Type B pancreatic cell (in vitro differentiated cells): ENCODE measurements at regions not wholly inside any gene's neighbourhood (a gene's known extent, or its start where the extent isn't known, plus 50 kb on each side); places are given as distances from the start of the nearest gene placed in this dataset.

Experiments
- DNase-seq: peaks from one replicate; pipeline ENCODE4 v3.0.0; 2021; ENCODE audit warnings: mixed read lengths; ENCODE audit not compliant: unreplicated experiment; ENCODE audit errors: extremely low spot score
- H3K27ac Mint-ChIP-seq: 2 replicates; pipeline ENCODE4 v1.8.0; 2021; ENCODE audit warnings: mild to moderate bottlenecking, mixed read lengths
- H3K27me3 Mint-ChIP-seq: 2 replicates; pipeline ENCODE4 v1.8.0; 2021; ENCODE audit warnings: mixed read lengths
- H3K36me3 Mint-ChIP-seq: 2 replicates; pipeline ENCODE4 v1.8.0; 2021; ENCODE audit warnings: mixed read lengths
- H3K4me1 Mint-ChIP-seq: one replicate; pipeline ENCODE4 v1.8.0; 2021; ENCODE audit warnings: mixed read lengths; ENCODE audit not compliant: unreplicated experiment
- H3K4me3 Mint-ChIP-seq: 2 replicates; pipeline ENCODE4 v1.8.0; 2021; ENCODE audit warnings: mild to moderate bottlenecking, mixed read lengths
- H3K9me3 Mint-ChIP-seq: 2 replicates; pipeline ENCODE4 v1.8.0; 2021; ENCODE audit warnings: mixed read lengths
- TF ChIP-seq, protein P1 (sequence below): fragments of 200-600 bp; sonication (generic); conservative IDR thresholded peaks from 2 replicates; pipeline ENCODE4 v1.5.0; 2021; ENCODE audit warnings: antibody characterized with exemption, mild to moderate bottlenecking

DNA sequence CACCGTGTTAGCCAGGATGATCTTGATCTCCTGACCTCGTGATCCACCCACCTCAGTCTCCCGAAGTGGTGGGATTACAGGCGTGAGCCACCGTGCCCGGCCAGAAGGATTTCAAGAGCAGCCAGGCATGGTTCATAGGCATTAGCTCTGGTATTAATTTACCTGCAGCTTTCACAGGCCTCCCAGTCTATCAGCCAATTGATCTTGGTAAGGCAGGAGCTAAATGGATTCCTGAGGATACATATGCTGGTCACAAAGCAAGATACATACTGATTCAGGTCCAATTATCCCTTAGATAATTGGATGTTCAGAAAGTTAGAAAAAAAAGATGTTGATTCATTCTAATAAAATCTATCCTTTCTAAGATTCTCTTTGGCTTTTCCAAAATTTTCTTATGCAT lies 487.1 kb downstream of the TLE1 start:
- Mint-ChIP-seq H3K9me3 (no peaks in the 10 kb centered on the region), H3K27ac (no peak overlapping the region), H3K4me3 (no peak overlapping the region), H3K4me1 (no peaks in the 10 kb centered on the region), H3K36me3 (no peaks in the 10 kb centered on the region), H3K27me3 (no peaks in the 10 kb centered on the region)
- DNase-seq, result no peak
- TF ChIP-seq, protein P1, sequence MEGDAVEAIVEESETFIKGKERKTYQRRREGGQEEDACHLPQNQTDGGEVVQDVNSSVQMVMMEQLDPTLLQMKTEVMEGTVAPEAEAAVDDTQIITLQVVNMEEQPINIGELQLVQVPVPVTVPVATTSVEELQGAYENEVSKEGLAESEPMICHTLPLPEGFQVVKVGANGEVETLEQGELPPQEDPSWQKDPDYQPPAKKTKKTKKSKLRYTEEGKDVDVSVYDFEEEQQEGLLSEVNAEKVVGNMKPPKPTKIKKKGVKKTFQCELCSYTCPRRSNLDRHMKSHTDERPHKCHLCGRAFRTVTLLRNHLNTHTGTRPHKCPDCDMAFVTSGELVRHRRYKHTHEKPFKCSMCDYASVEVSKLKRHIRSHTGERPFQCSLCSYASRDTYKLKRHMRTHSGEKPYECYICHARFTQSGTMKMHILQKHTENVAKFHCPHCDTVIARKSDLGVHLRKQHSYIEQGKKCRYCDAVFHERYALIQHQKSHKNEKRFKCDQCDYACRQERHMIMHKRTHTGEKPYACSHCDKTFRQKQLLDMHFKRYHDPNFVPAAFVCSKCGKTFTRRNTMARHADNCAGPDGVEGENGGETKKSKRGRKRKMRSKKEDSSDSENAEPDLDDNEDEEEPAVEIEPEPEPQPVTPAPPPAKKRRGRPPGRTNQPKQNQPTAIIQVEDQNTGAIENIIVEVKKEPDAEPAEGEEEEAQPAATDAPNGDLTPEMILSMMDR, result no peak

DNA sequence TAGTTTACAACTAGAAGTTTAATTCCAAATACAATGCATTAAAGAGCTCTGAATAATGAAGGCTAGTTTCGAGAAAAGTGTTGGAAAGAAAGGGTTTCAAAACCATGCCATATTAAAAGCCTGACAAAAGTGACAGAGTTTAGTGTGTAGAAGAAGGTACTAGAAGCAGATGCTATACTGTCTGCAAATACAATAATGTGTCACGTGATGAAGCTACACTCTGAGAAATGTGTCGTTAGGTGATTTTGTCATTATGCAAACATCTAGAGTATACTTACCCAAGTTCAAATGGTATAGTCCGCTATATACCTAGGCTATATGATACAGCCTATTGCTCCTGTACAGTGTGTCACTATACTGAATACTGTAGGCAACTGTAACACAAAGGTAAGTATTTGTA lies 494.1 kb downstream of the TLE1 start:
- no peak for DNase-seq
- H3K9me3 Mint-ChIP-seq, result peaks cover 6% of the 10 kb centered on the region
- TF ChIP-seq, protein P1, result no peak

DNA sequence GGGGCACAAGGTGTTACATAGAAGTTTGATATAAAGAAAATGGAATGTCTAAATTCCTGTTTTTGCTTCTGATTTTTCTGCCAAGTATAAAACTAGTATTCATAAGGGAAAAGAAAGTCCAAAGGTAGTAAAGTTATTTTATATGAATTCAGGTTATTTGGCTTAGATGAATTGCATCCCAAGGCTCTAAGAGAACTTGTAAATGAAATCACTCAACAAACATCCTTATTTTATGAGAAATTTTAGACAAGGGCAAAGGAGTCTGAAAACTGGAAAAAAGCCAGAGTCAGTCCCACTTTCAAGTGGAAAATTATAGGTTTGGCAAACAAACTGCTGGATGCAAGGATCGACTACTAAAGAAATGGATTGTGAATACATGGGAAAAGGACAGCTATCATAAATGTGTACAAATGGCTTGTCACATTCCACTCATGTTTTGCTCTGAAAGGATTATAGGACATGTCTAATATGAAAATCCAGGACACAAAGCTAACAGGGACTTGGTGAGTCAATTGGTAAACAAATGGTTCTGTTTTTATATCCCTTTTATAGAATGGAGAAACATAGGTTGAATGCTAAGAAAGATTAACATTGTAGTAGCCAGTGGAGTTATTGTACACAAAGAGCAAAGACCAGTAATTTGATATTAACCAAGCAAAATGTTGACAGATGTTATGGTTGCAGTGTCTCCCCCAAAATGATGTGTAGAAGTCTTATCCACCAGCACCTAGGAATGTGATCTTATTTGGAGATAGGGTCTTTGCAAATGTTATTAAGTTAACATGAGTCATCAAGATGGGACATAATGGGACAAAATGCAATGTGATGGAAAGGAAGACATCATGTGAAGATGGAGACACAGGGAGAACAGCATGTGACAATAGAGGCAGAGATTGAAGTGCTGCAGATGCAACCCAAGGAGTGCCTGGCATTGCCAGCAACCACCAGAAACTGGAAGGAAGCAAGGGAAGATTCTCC lies 495.7 kb downstream of the TLE1 start:
- no peak overlapping the region for H3K27ac Mint-ChIP-seq

More for the DNA sequence above, 494.1 kb downstream of the TLE1 start:
- Mint-ChIP-seq H3K4me3 (no peak overlapping the region), H3K27ac (no peak overlapping the region), H3K36me3 (no peaks in the 10 kb centered on the region), H3K27me3 (no peaks in the 10 kb centered on the region), H3K4me1 (no peaks in the 10 kb centered on the region)

DNA sequence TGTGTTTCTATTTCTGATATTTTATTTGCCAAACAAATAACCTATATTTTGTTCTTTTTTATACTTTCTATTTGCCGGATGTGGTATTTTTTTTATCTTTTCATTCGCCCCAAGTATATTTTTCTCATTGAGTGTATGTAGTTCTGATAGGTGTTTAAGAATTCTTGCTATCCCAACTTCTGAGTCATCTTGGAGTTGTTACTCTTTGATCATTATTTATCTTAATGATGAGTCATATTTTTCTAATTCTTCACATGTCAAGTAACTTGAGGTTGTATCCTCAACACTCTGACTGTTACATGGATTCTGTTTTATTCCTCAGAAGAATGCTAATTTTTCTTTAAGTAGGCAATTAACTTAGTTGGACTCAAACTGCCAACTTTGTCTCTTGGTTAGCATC lies 498.1 kb downstream of the TLE1 start:
- no peaks in the 10 kb centered on the region for H3K36me3 Mint-ChIP-seq
- TF ChIP-seq, protein P1, result no peak
- DNase-seq, result no peak
- H3K9me3 Mint-ChIP-seq, result peaks cover 6% of the 10 kb centered on the region
- no peak overlapping the region for H3K4me3 Mint-ChIP-seq
- H3K27ac Mint-ChIP-seq, result no peak overlapping the region
- no peaks in the 10 kb centered on the region for H3K4me1 Mint-ChIP-seq
- H3K27me3 Mint-ChIP-seq, result no peaks in the 10 kb centered on the region

More for the DNA sequence above, 495.7 kb downstream of the TLE1 start:
- Mint-ChIP-seq H3K4me1 (no peaks in the 10 kb centered on the region), H3K9me3 (peaks cover 6% of the 10 kb centered on the region), H3K4me3 (no peak overlapping the region), H3K27me3 (no peaks in the 10 kb centered on the region), H3K36me3 (no peaks in the 10 kb centered on the region)
- no peak for DNase-seq
- TF ChIP-seq, protein P1, result no peak

DNA sequence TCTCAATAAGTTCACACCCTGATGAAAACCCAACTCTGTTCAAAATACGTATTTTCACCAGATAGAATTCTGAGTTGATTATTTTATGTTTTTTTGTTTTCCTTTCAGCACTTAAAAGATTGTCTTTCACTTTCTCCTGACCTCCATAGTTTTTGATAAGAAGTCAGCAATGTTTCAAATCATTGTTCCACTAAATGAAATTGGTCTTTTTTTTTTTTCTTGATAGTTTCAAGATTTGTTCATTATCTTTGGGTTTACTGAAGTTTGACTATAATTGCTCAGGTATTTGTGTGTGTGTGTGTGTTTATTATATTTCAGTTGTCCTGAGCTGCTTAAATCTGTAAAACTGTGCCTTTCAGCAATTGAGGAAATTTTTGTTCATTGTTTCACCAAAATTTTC lies 498.7 kb downstream of the TLE1 start:
- Mint-ChIP-seq H3K4me3 (no peak overlapping the region), H3K4me1 (no peaks in the 10 kb centered on the region), H3K27ac (no peak overlapping the region), H3K27me3 (no peaks in the 10 kb centered on the region), H3K36me3 (no peaks in the 10 kb centered on the region), H3K9me3 (peaks cover 6% of the 10 kb centered on the region)
- DNase-seq, result no peak
- TF ChIP-seq, protein P1, result no peak
